Smooth muscle cell (in vitro differentiated cells): ENCODE measurements at regions not wholly inside any gene's neighbourhood (a gene's known extent, or its start where the extent isn't known, plus 50 kb on each side); places are given as distances from the start of the nearest gene placed in this dataset.

ENCODE experiments used
- DNase-seq: peaks from one replicate; lab custom pipeline; 2025; ENCODE audit not compliant: unreplicated experiment; lab: John Stamatoyannopoulos, UW
- H2AFZ ChIP-seq: fragments of 200-600 bp; sonication (generic); 2 replicates; pipeline ENCODE4 v1.6.0; 2016; ENCODE audit warnings: antibody characterized with exemption, low read depth, mild to moderate bottlenecking
- H3F3A ChIP-seq: fragments of 200-600 bp; sonication (generic); 2 replicates; pipeline ENCODE4 v1.6.0; 2017; ENCODE audit warnings: antibody characterized with exemption, low read depth
- H3K27ac ChIP-seq: fragments of 200-600 bp; sonication (generic); 2 replicates; pipeline ENCODE4 v1.5.1; 2016; ENCODE audit warnings: low read depth, mild to moderate bottlenecking
- H3K27me3 ChIP-seq: fragments of 200-600 bp; sonication (generic); 2 replicates; pipeline ENCODE4 v1.6.1; 2016; ENCODE audit warnings: low read depth, mild to moderate bottlenecking
- H3K36me3 ChIP-seq: fragments of 200-600 bp; sonication (generic); 2 replicates; pipeline ENCODE4 v1.5.1; 2016; ENCODE audit warnings: low read depth
- H3K4me1 ChIP-seq: fragments of 200-600 bp; sonication (generic); 2 replicates; pipeline ENCODE4 v1.5.1; 2016; ENCODE audit warnings: low read depth
- H3K4me2 ChIP-seq: fragments of 200-600 bp; sonication (generic); 2 replicates; pipeline ENCODE4 v1.6.0; 2016; ENCODE audit warnings: mild to moderate bottlenecking
- H3K4me3 ChIP-seq: fragments of 200-600 bp; sonication (generic); 2 replicates; pipeline ENCODE4 v1.5.1; 2016; ENCODE audit warnings: mild to moderate bottlenecking
- H3K79me2 ChIP-seq: fragments of 200-600 bp; sonication (generic); 2 replicates; pipeline ENCODE4 v1.6.0; 2016; ENCODE audit warnings: low read depth, mild to moderate bottlenecking
- H3K9ac ChIP-seq: fragments of 200-600 bp; sonication (generic); 2 replicates; pipeline ENCODE4 v1.6.0; 2016; ENCODE audit warnings: low read depth
- H3K9me3 ChIP-seq: fragments of 200-600 bp; sonication (generic); replicated peaks from 2 replicates; pipeline ENCODE4 v1.5.1; 2016; ENCODE audit warnings: low read depth
- H4K20me1 ChIP-seq: fragments of 200-600 bp; sonication (generic); 2 replicates; pipeline ENCODE4 v1.6.0; 2016; ENCODE audit warnings: low read depth
- WGBS: methylation state at CpG from one replicate; pipeline ENCODE4 v1.1.7; 2016; ENCODE audit warnings: low lambda C conversion rate; 5-methylcytosine and 5-hydroxymethylcytosine counted together
- TF ChIP-seq, protein P1 (sequence below): fragments of 200-600 bp; sonication (generic); IDR thresholded peaks from 2 replicates; pipeline ENCODE4 v1.5.1; 2017; ENCODE audit warnings: borderline replicate concordance, mild to moderate bottlenecking, antibody characterized with exemption; ENCODE audit not compliant: insufficient read depth, poor library complexity, severe bottlenecking

GRCh38 chrX:38992441-38993096, 191.3 kb downstream of the MID1IP1 start:
- no peak for DNase-seq
- Histone ChIP-seq H3K36me3 (no peaks in the 10 kb centered on the region), H3K9me3 (no peaks in the 10 kb centered on the region), H4K20me1 (no peaks in the 10 kb centered on the region), H2AFZ (no peak overlapping the region), H3K9ac (no peak overlapping the region), H3K79me2 (no peaks in the 10 kb centered on the region), H3K4me2 (no peak overlapping the region), H3F3A (no peaks in the 10 kb centered on the region), H3K27me3 (no peaks in the 10 kb centered on the region), H3K4me1 (no peaks in the 10 kb centered on the region), H3K27ac (no peak overlapping the region), H3K4me3 (no peak overlapping the region)
- TF ChIP-seq, protein P1, sequence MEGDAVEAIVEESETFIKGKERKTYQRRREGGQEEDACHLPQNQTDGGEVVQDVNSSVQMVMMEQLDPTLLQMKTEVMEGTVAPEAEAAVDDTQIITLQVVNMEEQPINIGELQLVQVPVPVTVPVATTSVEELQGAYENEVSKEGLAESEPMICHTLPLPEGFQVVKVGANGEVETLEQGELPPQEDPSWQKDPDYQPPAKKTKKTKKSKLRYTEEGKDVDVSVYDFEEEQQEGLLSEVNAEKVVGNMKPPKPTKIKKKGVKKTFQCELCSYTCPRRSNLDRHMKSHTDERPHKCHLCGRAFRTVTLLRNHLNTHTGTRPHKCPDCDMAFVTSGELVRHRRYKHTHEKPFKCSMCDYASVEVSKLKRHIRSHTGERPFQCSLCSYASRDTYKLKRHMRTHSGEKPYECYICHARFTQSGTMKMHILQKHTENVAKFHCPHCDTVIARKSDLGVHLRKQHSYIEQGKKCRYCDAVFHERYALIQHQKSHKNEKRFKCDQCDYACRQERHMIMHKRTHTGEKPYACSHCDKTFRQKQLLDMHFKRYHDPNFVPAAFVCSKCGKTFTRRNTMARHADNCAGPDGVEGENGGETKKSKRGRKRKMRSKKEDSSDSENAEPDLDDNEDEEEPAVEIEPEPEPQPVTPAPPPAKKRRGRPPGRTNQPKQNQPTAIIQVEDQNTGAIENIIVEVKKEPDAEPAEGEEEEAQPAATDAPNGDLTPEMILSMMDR = no peak
- WGBS = 75% methylated on average over 12 of the region's 12 CpGs

DNA sequence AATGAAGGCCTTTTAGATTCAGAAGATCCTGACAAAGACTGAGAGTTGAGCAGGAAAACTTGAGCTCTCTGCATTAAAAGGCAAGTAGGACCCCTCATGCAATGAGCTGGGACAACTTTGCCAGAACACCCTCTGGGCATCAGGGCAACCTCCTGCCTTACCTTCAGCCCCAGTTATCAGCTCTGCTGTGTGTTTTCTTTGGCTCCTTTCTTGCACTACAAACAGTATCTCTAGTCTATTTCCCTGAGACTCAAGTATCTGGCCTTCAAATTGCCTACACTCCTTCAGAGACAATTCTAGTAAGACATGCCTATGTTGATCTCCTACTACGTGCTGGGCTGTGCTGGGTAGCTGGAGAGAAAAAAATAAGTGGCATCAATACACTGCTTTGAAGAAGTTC, 192.2 kb downstream of the MID1IP1 start:
- TF ChIP-seq, protein P1 = no peak
- H4K20me1 ChIP-seq = no peaks in the 10 kb centered on the region
- no peak overlapping the region for H2AFZ ChIP-seq
- no peak overlapping the region for H3K9ac ChIP-seq
- no peak overlapping the region for H3K4me2 ChIP-seq
- 67% methylated on average over 1 of the region's 1 CpG for WGBS
- H3K9me3 ChIP-seq = no peaks in the 10 kb centered on the region
- H3K79me2 ChIP-seq = no peaks in the 10 kb centered on the region
- H3K27ac ChIP-seq = no peak overlapping the region
- no peak overlapping the region for H3K4me3 ChIP-seq
- H3F3A ChIP-seq = no peaks in the 10 kb centered on the region
- H3K27me3 ChIP-seq = no peaks in the 10 kb centered on the region
- no peaks in the 10 kb centered on the region for H3K4me1 ChIP-seq
- no peaks in the 10 kb centered on the region for H3K36me3 ChIP-seq
- DNase-seq = no peak

- Histone ChIP-seq H3K4me3 (no peak overlapping the region), H3K4me1 (no peaks in the 10 kb centered on the region), H3K27ac (no peak overlapping the region), H2AFZ (peak overlapping the region; percentile 30), H3K9me3 (no peaks in the 10 kb centered on the region), H4K20me1 (no peaks in the 10 kb centered on the region), H3F3A (no peaks in the 10 kb centered on the region), H3K9ac (no peak overlapping the region), H3K36me3 (no peaks in the 10 kb centered on the region), H3K4me2 (no peak overlapping the region), H3K79me2 (no peaks in the 10 kb centered on the region), H3K27me3 (no peaks in the 10 kb centered on the region)
- 83% methylated on average over 2 of the region's 2 CpGs for WGBS
- DNase-seq = no peak
- TF ChIP-seq, protein P1 = no peak
These were observed 197.8 kb downstream of the MID1IP1 start for GRCh38 chrX:38999099-38999498.
